H9 (cell line): ENCODE measurements at regions not wholly inside any gene's neighbourhood (a gene's known extent, or its start where the extent isn't known, plus 50 kb on each side); places are given as distances from the start of the nearest gene placed in this dataset.

Experiments used
- DNase-seq: peaks from one replicate; pipeline ENCODE4 v3.0.0-alpha.2; 2017
- H2AFZ ChIP-seq: one replicate; pipeline ENCODE4 v1.6.1; 2013; ENCODE audit warnings: mild to moderate bottlenecking, low read length, control low read depth, moderate library complexity
- H2AK5ac ChIP-seq: 2 replicates; pipeline ENCODE4 v1.6.1; 2013; ENCODE audit warnings: low read length, control low read depth, mixed read lengths; ENCODE audit not compliant: insufficient read length
- H2BK120ac ChIP-seq: one replicate; pipeline ENCODE4 v1.6.1; 2013; ENCODE audit warnings: low read depth, mild to moderate bottlenecking, low read length, control low read depth, inconsistent platforms; ENCODE audit not compliant: poor library complexity, severe bottlenecking
- H2BK12ac ChIP-seq: 2 replicates; pipeline ENCODE4 v1.6.1; 2013; ENCODE audit warnings: low read length, control low read depth, mixed read lengths, low read depth; ENCODE audit not compliant: insufficient read length
- H2BK15ac ChIP-seq: 2 replicates; pipeline ENCODE4 v1.6.1; 2013; ENCODE audit warnings: low read depth, low read length, control low read depth
- H2BK20ac ChIP-seq: one replicate; pipeline ENCODE4 v1.6.1; 2013; ENCODE audit warnings: low read depth, mild to moderate bottlenecking, low read length, control low read depth, inconsistent platforms; ENCODE audit not compliant: poor library complexity, severe bottlenecking
- H2BK5ac ChIP-seq: 2 replicates; pipeline ENCODE4 v1.6.1; 2013; ENCODE audit warnings: low read length, control low read depth, mixed read lengths; ENCODE audit not compliant: insufficient read length
- H3K14ac ChIP-seq: 2 replicates; pipeline ENCODE4 v1.6.1; 2013; ENCODE audit warnings: low read length, control low read depth; ENCODE audit not compliant: insufficient read depth
- H3K18ac ChIP-seq: 2 replicates; pipeline ENCODE4 v1.6.1; 2013; ENCODE audit warnings: low read depth, mild to moderate bottlenecking, mixed read lengths, low read length, control low read depth; ENCODE audit not compliant: insufficient read length
- H3K23ac ChIP-seq: 2 replicates; pipeline ENCODE4 v1.6.1; 2013; ENCODE audit warnings: low read length, control low read depth, mixed read lengths, low read depth; ENCODE audit not compliant: insufficient read length
- H3K23me2 ChIP-seq: 2 replicates; pipeline ENCODE4 v1.6.1; 2013; ENCODE audit warnings: low read depth, mild to moderate bottlenecking, mixed read lengths, low read length, control low read depth; ENCODE audit not compliant: insufficient read length, poor library complexity, severe bottlenecking
- H3K27ac ChIP-seq: 2 replicates; pipeline ENCODE4 v1.5.1; 2013; ENCODE audit warnings: low read length, control low read depth, mixed read lengths, low read depth; ENCODE audit not compliant: insufficient read length
- H3K27me3 ChIP-seq: 2 replicates; pipeline ENCODE4 v1.6.1; 2013; ENCODE audit warnings: low read length, control low read depth, inconsistent platforms; ENCODE audit not compliant: insufficient read depth
- H3K4ac ChIP-seq: 2 replicates; pipeline ENCODE4 v1.6.1; 2013; ENCODE audit warnings: low read depth, mild to moderate bottlenecking, control low read depth, inconsistent platforms, low read length, moderate library complexity
- H3K4me1 ChIP-seq: 2 replicates; pipeline ENCODE4 v1.6.1; 2013; ENCODE audit warnings: low read length, control low read depth, inconsistent platforms; ENCODE audit not compliant: insufficient read depth
- H3K4me2 ChIP-seq: 2 replicates; pipeline ENCODE4 v1.6.1; 2013; ENCODE audit warnings: low read length, control low read depth, mixed read lengths; ENCODE audit not compliant: insufficient read length, insufficient read depth
- H3K56ac ChIP-seq: 2 replicates; pipeline ENCODE4 v1.6.1; 2013; ENCODE audit warnings: low read depth, mild to moderate bottlenecking, mixed read lengths, low read length, control low read depth; ENCODE audit not compliant: insufficient read length
- H3K79me1 ChIP-seq: 2 replicates; pipeline ENCODE4 v1.6.1; 2013; ENCODE audit warnings: low read depth, mild to moderate bottlenecking, moderate library complexity, low read length, control low read depth, inconsistent platforms; ENCODE audit not compliant: insufficient read depth, poor library complexity, severe bottlenecking
- H3K79me2 ChIP-seq: 2 replicates; pipeline ENCODE4 v1.6.1; 2013; ENCODE audit warnings: low read length, control low read depth, inconsistent platforms; ENCODE audit not compliant: insufficient read depth
- H3K9ac ChIP-seq: 2 replicates; pipeline ENCODE4 v1.6.1; 2013; ENCODE audit warnings: low read length, control low read depth, mixed read lengths; ENCODE audit not compliant: insufficient read length; ENCODE audit errors: extremely low read depth
- H3K9me3 ChIP-seq: one replicate; pipeline ENCODE4 v1.6.1; 2013; ENCODE audit warnings: low read depth, low read length, inconsistent platforms; ENCODE audit not compliant: control insufficient read depth
- H3T11ph ChIP-seq: one replicate; pipeline ENCODE4 v1.6.1; 2013; ENCODE audit warnings: mild to moderate bottlenecking, low read length, control low read depth, inconsistent platforms
- H4K20me1 ChIP-seq: one replicate; pipeline ENCODE4 v1.6.1; 2013; ENCODE audit not compliant: control insufficient read depth, insufficient read length, insufficient read depth
- H4K5ac ChIP-seq: 2 replicates; pipeline ENCODE4 v1.6.1; 2013; ENCODE audit warnings: low read depth, mild to moderate bottlenecking, mixed read lengths, low read length, control low read depth; ENCODE audit not compliant: insufficient read length
- H4K8ac ChIP-seq: replicated peaks from 2 replicates; pipeline ENCODE4 v1.6.1; 2013; ENCODE audit warnings: low read length, control low read depth, mixed read lengths, low read depth; ENCODE audit not compliant: insufficient read length
- H4K91ac ChIP-seq: 2 replicates; pipeline ENCODE4 v1.6.1; 2013; ENCODE audit warnings: low read depth, mild to moderate bottlenecking, moderate library complexity, mixed read lengths, low read length, control low read depth; ENCODE audit not compliant: insufficient read length
- H3K27ac Mint-ChIP-seq, 3 experiments: 2 replicates in 2 of 3; 3 replicates in 1 of 3; pipeline ENCODE4 v1.8.0; 2020 to 2021; ENCODE audit warnings: mixed read lengths in 3 of 3, mild to moderate bottlenecking in 1 of 3, moderate library complexity in 1 of 3
- H3K27me3 Mint-ChIP-seq: 2 replicates; pipeline ENCODE4 v1.8.0; 2021; ENCODE audit warnings: low read depth, mild to moderate bottlenecking, moderate library complexity, mixed read lengths
- H3K36me3 Mint-ChIP-seq, 3 experiments: 2 replicates in 2 of 3; 3 replicates in 1 of 3; pipeline ENCODE4 v1.8.0; 2020 to 2021; ENCODE audit warnings: low read depth in 3 of 3, mixed read lengths in 3 of 3; ENCODE audit not compliant: insufficient read depth in 1 of 3
- H3K4me1 Mint-ChIP-seq, 2 experiments: 2 replicates each; pipeline ENCODE4 v1.8.0; 2020; ENCODE audit warnings: mixed read lengths in 2 of 2
- H3K4me3 Mint-ChIP-seq, 2 experiments: 2 replicates in 1 of 2; 3 replicates in 1 of 2; pipeline ENCODE4 v1.8.0; 2020 to 2021; ENCODE audit warnings: mild to moderate bottlenecking in 2 of 2, mixed read lengths in 2 of 2, moderate library complexity in 1 of 2
- H3K9me3 Mint-ChIP-seq, 2 experiments: 2 replicates in 1 of 2; 3 replicates in 1 of 2; pipeline ENCODE4 v1.8.0; 2020; ENCODE audit warnings: mild to moderate bottlenecking in 2 of 2, mixed read lengths in 2 of 2, moderate library complexity in 1 of 2
- WGBS: extraction: QIAGEN DNeasy Blood & Tissue Kit; methylation state at CpG from one replicate; pipeline ENCODE4 v1.1.7; 2013; ENCODE audit warnings: missing lambda C conversion rate, low lambda C conversion rate, mixed read lengths; ENCODE audit not compliant: insufficient read length; ENCODE audit errors: extremely low coverage; 5-methylcytosine and 5-hydroxymethylcytosine counted together
- TF ChIP-seq, protein P1 (sequence below): fragments of 200-600 bp; sonication (generic); conservative IDR thresholded peaks from 3 replicates; pipeline ENCODE4 v1.8.0; 2021; ENCODE audit warnings: antibody characterized with exemption, mild to moderate bottlenecking

GRCh38 chr20:39762716-39763115 lies 800.6 kb downstream of the DHX35 start:
- H2BK20ac ChIP-seq, result no peak overlapping the region
- H2AFZ ChIP-seq, result no peak overlapping the region
- no peak overlapping the region for H4K5ac ChIP-seq
- H3K4me2 ChIP-seq, result no peak overlapping the region
- H3K4ac ChIP-seq, result no peak overlapping the region
- no CpG with 5 or more reads among the region's 9 CpGs for WGBS
- H3K4me1 ChIP-seq, result no peaks in the 10 kb centered on the region
- H2BK120ac ChIP-seq, result no peak overlapping the region
- H3K23ac ChIP-seq, result no peak overlapping the region
- no peak overlapping the region for H3K9ac ChIP-seq
- H3K27ac ChIP-seq, result no peak overlapping the region
- H3K56ac ChIP-seq, result no peak overlapping the region
- no peak overlapping the region for H3K18ac ChIP-seq
- no peaks in the 10 kb centered on the region for H3K27me3 ChIP-seq
- Mint-ChIP-seq H3K36me3 (no peaks in the 10 kb centered on the region; a peak in 1 of 7 replicates), H3K27me3 (no peaks in the 10 kb centered on the region), H3K9me3 (peaks cover 3 to 6% of the 10 kb centered on the region in 2 experiments; a peak in 3 of 5 replicates), H3K27ac (peak overlapping the region in 1 of 3 experiments; percentile 5; a peak in 2 of 7 replicates), H3K4me1 (peaks cover 5% of the 10 kb centered on the region in 2 experiments; a peak in 3 of 4 replicates), H3K4me3 (no peak overlapping the region)
- no peaks in the 10 kb centered on the region for H3K23me2 ChIP-seq
- DNase-seq, result no peak
- TF ChIP-seq, protein P1, sequence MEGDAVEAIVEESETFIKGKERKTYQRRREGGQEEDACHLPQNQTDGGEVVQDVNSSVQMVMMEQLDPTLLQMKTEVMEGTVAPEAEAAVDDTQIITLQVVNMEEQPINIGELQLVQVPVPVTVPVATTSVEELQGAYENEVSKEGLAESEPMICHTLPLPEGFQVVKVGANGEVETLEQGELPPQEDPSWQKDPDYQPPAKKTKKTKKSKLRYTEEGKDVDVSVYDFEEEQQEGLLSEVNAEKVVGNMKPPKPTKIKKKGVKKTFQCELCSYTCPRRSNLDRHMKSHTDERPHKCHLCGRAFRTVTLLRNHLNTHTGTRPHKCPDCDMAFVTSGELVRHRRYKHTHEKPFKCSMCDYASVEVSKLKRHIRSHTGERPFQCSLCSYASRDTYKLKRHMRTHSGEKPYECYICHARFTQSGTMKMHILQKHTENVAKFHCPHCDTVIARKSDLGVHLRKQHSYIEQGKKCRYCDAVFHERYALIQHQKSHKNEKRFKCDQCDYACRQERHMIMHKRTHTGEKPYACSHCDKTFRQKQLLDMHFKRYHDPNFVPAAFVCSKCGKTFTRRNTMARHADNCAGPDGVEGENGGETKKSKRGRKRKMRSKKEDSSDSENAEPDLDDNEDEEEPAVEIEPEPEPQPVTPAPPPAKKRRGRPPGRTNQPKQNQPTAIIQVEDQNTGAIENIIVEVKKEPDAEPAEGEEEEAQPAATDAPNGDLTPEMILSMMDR, result no peak
- H4K20me1 ChIP-seq, result no peaks in the 10 kb centered on the region
- H2AK5ac ChIP-seq, result no peak overlapping the region
- H3K14ac ChIP-seq, result no peak overlapping the region
- H2BK15ac ChIP-seq, result no peak overlapping the region
- H2BK12ac ChIP-seq, result no peak overlapping the region
- no peaks in the 10 kb centered on the region for H3K9me3 ChIP-seq
- H3K79me2 ChIP-seq, result no peaks in the 10 kb centered on the region
- H3K79me1 ChIP-seq, result no peaks in the 10 kb centered on the region
- H4K8ac ChIP-seq, result no peak overlapping the region
- no peak overlapping the region for H3T11ph ChIP-seq
- H4K91ac ChIP-seq, result no peak overlapping the region
- H2BK5ac ChIP-seq, result no peak overlapping the region
